Ovary (tissue), 3 donors: ENCODE measurements at regions not wholly inside any gene's neighbourhood (a gene's known extent, or its start where the extent isn't known, plus 50 kb on each side); places are given as distances from the start of the nearest gene placed in this dataset.

Experiments
- EP300 ChIP-seq: sonication (generic); formaldehyde crosslinking; IDR thresholded peaks from one replicate; pipeline ENCODE4 v1.6.1; 2017; ENCODE audit warnings: antibody characterized with exemption
- POLR2A ChIP-seq: fragments of 450-650 bp; IDR thresholded peaks from one replicate; pipeline ENCODE4 v1.6.1; 2017; ENCODE audit warnings: antibody characterized with exemption, mild to moderate bottlenecking, moderate library complexity
- TF ChIP-seq, protein P1 (sequence below), 3 donors: fragments of 450-650 bp in 2 of 3; fragments of 200-600 bp in 1 of 3; IDR thresholded peaks; one replicate each; pipeline versions ENCODE4 v1.5.1 to v1.8.0; 2016 to 2022; ENCODE audit warnings: antibody characterized with exemption in 3 of 3, mild to moderate bottlenecking in 1 of 3
- donor health status: DM: no; HTN: no; CAD: no.

DNA sequence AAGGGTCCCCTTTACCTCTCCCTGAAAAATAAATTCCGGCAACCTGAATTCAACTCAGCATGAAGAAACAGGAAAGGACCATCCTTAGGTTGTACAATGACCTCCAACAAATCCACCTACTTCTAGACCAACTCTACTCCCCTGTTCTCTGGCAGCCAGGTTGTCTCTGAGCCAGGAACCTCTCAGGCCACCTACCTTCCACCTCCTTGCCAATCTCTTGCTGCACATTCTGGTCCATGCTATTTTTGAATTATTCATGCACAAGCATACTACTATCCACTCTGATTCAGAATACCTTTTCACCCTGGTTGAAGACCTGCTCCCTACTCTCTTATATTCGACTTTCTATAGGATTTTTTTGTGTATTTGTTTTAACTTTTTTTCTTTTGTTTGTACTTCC is 415.0 kb upstream of the ZNF507 start:
- TF ChIP-seq, protein P1, sequence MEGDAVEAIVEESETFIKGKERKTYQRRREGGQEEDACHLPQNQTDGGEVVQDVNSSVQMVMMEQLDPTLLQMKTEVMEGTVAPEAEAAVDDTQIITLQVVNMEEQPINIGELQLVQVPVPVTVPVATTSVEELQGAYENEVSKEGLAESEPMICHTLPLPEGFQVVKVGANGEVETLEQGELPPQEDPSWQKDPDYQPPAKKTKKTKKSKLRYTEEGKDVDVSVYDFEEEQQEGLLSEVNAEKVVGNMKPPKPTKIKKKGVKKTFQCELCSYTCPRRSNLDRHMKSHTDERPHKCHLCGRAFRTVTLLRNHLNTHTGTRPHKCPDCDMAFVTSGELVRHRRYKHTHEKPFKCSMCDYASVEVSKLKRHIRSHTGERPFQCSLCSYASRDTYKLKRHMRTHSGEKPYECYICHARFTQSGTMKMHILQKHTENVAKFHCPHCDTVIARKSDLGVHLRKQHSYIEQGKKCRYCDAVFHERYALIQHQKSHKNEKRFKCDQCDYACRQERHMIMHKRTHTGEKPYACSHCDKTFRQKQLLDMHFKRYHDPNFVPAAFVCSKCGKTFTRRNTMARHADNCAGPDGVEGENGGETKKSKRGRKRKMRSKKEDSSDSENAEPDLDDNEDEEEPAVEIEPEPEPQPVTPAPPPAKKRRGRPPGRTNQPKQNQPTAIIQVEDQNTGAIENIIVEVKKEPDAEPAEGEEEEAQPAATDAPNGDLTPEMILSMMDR (IDR thresholded peaks at IDR 0.05) = no peak
- no peak for TF ChIP-seq POLR2A
- no peak for TF ChIP-seq EP300
